ENCODE measurements at regions not wholly inside any gene's neighbourhood (a gene's known extent, or its start where the extent isn't known, plus 50 kb on each side); places are given as distances from the start of the nearest gene placed in this dataset.
"Not testable (repeated sequence)": the region's sequence is repeated elsewhere in the genome, so short reads cannot be mapped to it uniquely, and the experiment has no call there.

- in situ Hi-C loops (cut with MboI; ENCODE audit: low pct_unique_long_range_greater_than_20kb, low sequenced_read_pairs, unreplicated experiment), result no loop called here
- DNase-seq (ENCODE audit: low spot score), result no peak
- TF ChIP-seq CTCF (IDR thresholded peaks at IDR 0.05; ENCODE audit: extremely low read depth, insufficient read depth, missing control alignments), result no peak
These were observed 1279.8 kb downstream of the GATA3 start for GRCh38 chr10:9334270-9334669.

- TF ChIP-seq CTCF (IDR thresholded peaks at IDR 0.05; ENCODE audit: extremely low read depth, insufficient read depth, missing control alignments), result no peak
- no peak for DNase-seq (ENCODE audit: low spot score)
- in situ Hi-C loops (cut with MboI; ENCODE audit: low pct_unique_long_range_greater_than_20kb, low sequenced_read_pairs, unreplicated experiment), result no loop called here
These were observed 1285.2 kb downstream of the GATA3 start for GRCh38 chr10:9339716-9340115.

- DNase-seq (ENCODE audit: low spot score), result peak; percentile 26
- in situ Hi-C loops (cut with MboI; ENCODE audit: low pct_unique_long_range_greater_than_20kb, low sequenced_read_pairs, unreplicated experiment), result no loop called here
- TF ChIP-seq CTCF (IDR thresholded peaks at IDR 0.05; ENCODE audit: extremely low read depth, insufficient read depth, missing control alignments), result peak; percentile 63
These were observed 1288.5 kb downstream of the GATA3 start for GRCh38 chr10:9342885-9343570.

- DNase-seq (ENCODE audit: low spot score); in situ Hi-C loops (cut with MboI; ENCODE audit: low pct_unique_long_range_greater_than_20kb, low sequenced_read_pairs, unreplicated experiment): not testable (repeated sequence)
These were observed 1293.4 kb downstream of the GATA3 start for GRCh38 chr10:9347933-9348332.

GRCh38 chr10:9357471-9357870 is 1303.0 kb downstream of the GATA3 start:
- in situ Hi-C loops (cut with MboI; ENCODE audit: low pct_unique_long_range_greater_than_20kb, low sequenced_read_pairs, unreplicated experiment), result no loop called here
- TF ChIP-seq CTCF (IDR thresholded peaks at IDR 0.05; ENCODE audit: extremely low read depth, insufficient read depth, missing control alignments), result no peak

GRCh38 chr10:9362721-9363120 is 1308.2 kb downstream of the GATA3 start:
- in situ Hi-C loops (cut with MboI; ENCODE audit: low pct_unique_long_range_greater_than_20kb, low sequenced_read_pairs, unreplicated experiment), result no loop called here
- DNase-seq (ENCODE audit: low spot score), result no peak
- TF ChIP-seq CTCF (IDR thresholded peaks at IDR 0.05; ENCODE audit: extremely low read depth, insufficient read depth, missing control alignments), result no peak

More at GRCh38 chr10:9357471-9357870, 1303.0 kb downstream of the GATA3 start:
- no peak for DNase-seq (ENCODE audit: low spot score)

GRCh38 chr10:9379183-9379582 is 1324.7 kb downstream of the GATA3 start:
- no peak for TF ChIP-seq CTCF (IDR thresholded peaks at IDR 0.05; ENCODE audit: extremely low read depth, insufficient read depth, missing control alignments)
- no peak for DNase-seq (ENCODE audit: low spot score)
- in situ Hi-C loops (cut with MboI; ENCODE audit: low pct_unique_long_range_greater_than_20kb, low sequenced_read_pairs, unreplicated experiment), result no loop called here

All from GM13977 (cell line).